ENCODE measurements at regions not wholly inside any gene's neighbourhood (a gene's known extent, or its start where the extent isn't known, plus 50 kb on each side); places are given as distances from the start of the nearest gene placed in this dataset.

GRCh38 chr9:82313697-82314096 is 325.1 kb downstream of the SPATA31D1 start:
- H3K4me1 ChIP-seq (ENCODE audit: control insufficient read depth in 2 of 2, insufficient read depth in 2 of 2, low read length in 1 of 2): no peaks in the 10 kb centered on the region
- H3K36me3 ChIP-seq (ENCODE audit: control insufficient read depth in 2 of 2, insufficient read depth in 2 of 2, low read length in 1 of 2): no peaks in the 10 kb centered on the region
- no peaks in the 10 kb centered on the region for H3K9me3 ChIP-seq (ENCODE audit: control insufficient read depth in 2 of 2, insufficient read depth in 1 of 2, low read depth in 1 of 2, low read length in 1 of 2)
- no peak overlapping the region for H3K27ac ChIP-seq (ENCODE audit: low read depth in 2 of 2, low read length in 1 of 2)
- no peaks in the 10 kb centered on the region for H3K27me3 ChIP-seq (ENCODE audit: control insufficient read depth in 1 of 2, insufficient read depth in 2 of 2, low read length in 2 of 2)
- WGBS, 2 donors: 95 to 96% methylated on average over 2 of the region's 2 CpGs
- no peak overlapping the region for H3K4me3 ChIP-seq (ENCODE audit: low read depth in 1 of 2, low read length in 2 of 2)

GRCh38 chr9:82320566-82320965 is 332.0 kb downstream of the SPATA31D1 start:
- no peak overlapping the region for H3K4me3 ChIP-seq (ENCODE audit: low read depth in 1 of 2, low read length in 2 of 2)
- no peaks in the 10 kb centered on the region for H3K4me1 ChIP-seq (ENCODE audit: control insufficient read depth in 2 of 2, insufficient read depth in 2 of 2, low read length in 1 of 2)
- WGBS, 2 donors: 59 to 79% methylated on average over 1 of the region's 1 CpG
- H3K36me3 ChIP-seq (ENCODE audit: control insufficient read depth in 2 of 2, insufficient read depth in 2 of 2, low read length in 1 of 2): no peaks in the 10 kb centered on the region
- no peak overlapping the region for H3K27ac ChIP-seq (ENCODE audit: low read depth in 2 of 2, low read length in 1 of 2)
- H3K27me3 ChIP-seq (ENCODE audit: control insufficient read depth in 1 of 2, insufficient read depth in 2 of 2, low read length in 2 of 2): no peaks in the 10 kb centered on the region
- no peaks in the 10 kb centered on the region for H3K9me3 ChIP-seq (ENCODE audit: control insufficient read depth in 2 of 2, insufficient read depth in 1 of 2, low read depth in 1 of 2, low read length in 1 of 2)

- 84 to 91% methylated on average over 2 of the region's 2 CpGs for WGBS, 2 donors
- no peak overlapping the region for H3K27ac ChIP-seq (ENCODE audit: low read depth in 2 of 2, low read length in 1 of 2)
- H3K4me3 ChIP-seq (ENCODE audit: low read depth in 1 of 2, low read length in 2 of 2): no peak overlapping the region
Observed at GRCh38 chr9:82325907-82326306, 337.3 kb downstream of the SPATA31D1 start.

GRCh38 chr9:82327641-82328040 is 339.1 kb downstream of the SPATA31D1 start:
- 89 to 96% methylated on average over 2 of the region's 2 CpGs for WGBS, 2 donors
- Histone ChIP-seq H3K4me3 (ENCODE audit: low read depth in 1 of 2, low read length in 2 of 2) (no peak overlapping the region), H3K27me3 (ENCODE audit: control insufficient read depth in 1 of 2, insufficient read depth in 2 of 2, low read length in 2 of 2) (no peaks in the 10 kb centered on the region), H3K36me3 (ENCODE audit: control insufficient read depth in 2 of 2, insufficient read depth in 2 of 2, low read length in 1 of 2) (no peaks in the 10 kb centered on the region), H3K4me1 (ENCODE audit: control insufficient read depth in 2 of 2, insufficient read depth in 2 of 2, low read length in 1 of 2) (peaks cover 0 to under 1% of the 10 kb centered on the region in 2 donors), H3K27ac (ENCODE audit: low read depth in 2 of 2, low read length in 1 of 2) (no peak overlapping the region), H3K9me3 (ENCODE audit: control insufficient read depth in 2 of 2, insufficient read depth in 1 of 2, low read depth in 1 of 2, low read length in 1 of 2) (no peaks in the 10 kb centered on the region)

More at GRCh38 chr9:82325907-82326306, 337.3 kb downstream of the SPATA31D1 start:
- H3K36me3 ChIP-seq (ENCODE audit: control insufficient read depth in 2 of 2, insufficient read depth in 2 of 2, low read length in 1 of 2): no peaks in the 10 kb centered on the region
- H3K9me3 ChIP-seq (ENCODE audit: control insufficient read depth in 2 of 2, insufficient read depth in 1 of 2, low read depth in 1 of 2, low read length in 1 of 2): no peaks in the 10 kb centered on the region
- no peaks in the 10 kb centered on the region for H3K4me1 ChIP-seq (ENCODE audit: control insufficient read depth in 2 of 2, insufficient read depth in 2 of 2, low read length in 1 of 2)
- H3K27me3 ChIP-seq (ENCODE audit: control insufficient read depth in 1 of 2, insufficient read depth in 2 of 2, low read length in 2 of 2): no peaks in the 10 kb centered on the region

- Histone ChIP-seq H3K27me3 (ENCODE audit: control insufficient read depth in 1 of 2, insufficient read depth in 2 of 2, low read length in 2 of 2) (no peaks in the 10 kb centered on the region), H3K9me3 (ENCODE audit: control insufficient read depth in 2 of 2, insufficient read depth in 1 of 2, low read depth in 1 of 2, low read length in 1 of 2) (no peaks in the 10 kb centered on the region), H3K36me3 (ENCODE audit: control insufficient read depth in 2 of 2, insufficient read depth in 2 of 2, low read length in 1 of 2) (no peaks in the 10 kb centered on the region), H3K27ac (ENCODE audit: low read depth in 2 of 2, low read length in 1 of 2) (no peak overlapping the region), H3K4me3 (ENCODE audit: low read depth in 1 of 2, low read length in 2 of 2) (no peak overlapping the region), H3K4me1 (ENCODE audit: control insufficient read depth in 2 of 2, insufficient read depth in 2 of 2, low read length in 1 of 2) (peaks cover 0 to 2% of the 10 kb centered on the region in 2 donors)
- WGBS, 2 donors: 75 to 77% methylated on average over 2 of the region's 2 CpGs
Observed at GRCh38 chr9:82331079-82331478, 342.5 kb downstream of the SPATA31D1 start.

- no peaks in the 10 kb centered on the region for H3K9me3 ChIP-seq (ENCODE audit: control insufficient read depth in 2 of 2, insufficient read depth in 1 of 2, low read depth in 1 of 2, low read length in 1 of 2)
- peaks cover 0 to 2% of the 10 kb centered on the region in 2 donors for H3K4me1 ChIP-seq (ENCODE audit: control insufficient read depth in 2 of 2, insufficient read depth in 2 of 2, low read length in 1 of 2)
- 27 to 40% methylated on average over 5 of the region's 5 CpGs for WGBS, 2 donors
- no peaks in the 10 kb centered on the region for H3K36me3 ChIP-seq (ENCODE audit: control insufficient read depth in 2 of 2, insufficient read depth in 2 of 2, low read length in 1 of 2)
- no peak overlapping the region for H3K4me3 ChIP-seq (ENCODE audit: low read depth in 1 of 2, low read length in 2 of 2)
- no peak overlapping the region for H3K27ac ChIP-seq (ENCODE audit: low read depth in 2 of 2, low read length in 1 of 2)
- H3K27me3 ChIP-seq (ENCODE audit: control insufficient read depth in 1 of 2, insufficient read depth in 2 of 2, low read length in 2 of 2): no peaks in the 10 kb centered on the region
Observed at GRCh38 chr9:82332018-82332773, 343.6 kb downstream of the SPATA31D1 start.

GRCh38 chr9:82332774-82333152 is 344.2 kb downstream of the SPATA31D1 start:
- Histone ChIP-seq H3K4me3 (ENCODE audit: low read depth in 1 of 2, low read length in 2 of 2) (no peak overlapping the region), H3K27ac (ENCODE audit: low read depth in 2 of 2, low read length in 1 of 2) (no peak overlapping the region), H3K9me3 (ENCODE audit: control insufficient read depth in 2 of 2, insufficient read depth in 1 of 2, low read depth in 1 of 2, low read length in 1 of 2) (no peaks in the 10 kb centered on the region), H3K4me1 (ENCODE audit: control insufficient read depth in 2 of 2, insufficient read depth in 2 of 2, low read length in 1 of 2) (peaks cover 0 to 2% of the 10 kb centered on the region in 2 donors), H3K27me3 (ENCODE audit: control insufficient read depth in 1 of 2, insufficient read depth in 2 of 2, low read length in 2 of 2) (no peaks in the 10 kb centered on the region), H3K36me3 (ENCODE audit: control insufficient read depth in 2 of 2, insufficient read depth in 2 of 2, low read length in 1 of 2) (no peaks in the 10 kb centered on the region)
- WGBS, 2 donors: 62 to 70% methylated on average over 6 of the region's 6 CpGs

- WGBS, 2 donors: 69 to 74% methylated on average over 2 of the region's 2 CpGs
- Histone ChIP-seq H3K4me3 (ENCODE audit: low read depth in 1 of 2, low read length in 2 of 2) (no peak overlapping the region), H3K27me3 (ENCODE audit: control insufficient read depth in 1 of 2, insufficient read depth in 2 of 2, low read length in 2 of 2) (no peaks in the 10 kb centered on the region), H3K4me1 (ENCODE audit: control insufficient read depth in 2 of 2, insufficient read depth in 2 of 2, low read length in 1 of 2) (peaks cover 0 to 2% of the 10 kb centered on the region in 2 donors), H3K36me3 (ENCODE audit: control insufficient read depth in 2 of 2, insufficient read depth in 2 of 2, low read length in 1 of 2) (no peaks in the 10 kb centered on the region), H3K27ac (ENCODE audit: low read depth in 2 of 2, low read length in 1 of 2) (no peak overlapping the region), H3K9me3 (ENCODE audit: control insufficient read depth in 2 of 2, insufficient read depth in 1 of 2, low read depth in 1 of 2, low read length in 1 of 2) (no peaks in the 10 kb centered on the region)
Observed at GRCh38 chr9:82333671-82334070, 345.1 kb downstream of the SPATA31D1 start.

- H3K9me3 ChIP-seq (ENCODE audit: control insufficient read depth in 2 of 2, insufficient read depth in 1 of 2, low read depth in 1 of 2, low read length in 1 of 2): no peaks in the 10 kb centered on the region
- H3K4me3 ChIP-seq (ENCODE audit: low read depth in 1 of 2, low read length in 2 of 2): no peak overlapping the region
- H3K36me3 ChIP-seq (ENCODE audit: control insufficient read depth in 2 of 2, insufficient read depth in 2 of 2, low read length in 1 of 2): no peaks in the 10 kb centered on the region
- H3K4me1 ChIP-seq (ENCODE audit: control insufficient read depth in 2 of 2, insufficient read depth in 2 of 2, low read length in 1 of 2): peaks cover 0 to 2% of the 10 kb centered on the region in 2 donors
- no peak overlapping the region for H3K27ac ChIP-seq (ENCODE audit: low read depth in 2 of 2, low read length in 1 of 2)
- H3K27me3 ChIP-seq (ENCODE audit: control insufficient read depth in 1 of 2, insufficient read depth in 2 of 2, low read length in 2 of 2): no peaks in the 10 kb centered on the region
Observed at GRCh38 chr9:82334286-82334685, 345.7 kb downstream of the SPATA31D1 start.

- H3K4me3 ChIP-seq (ENCODE audit: low read depth in 1 of 2, low read length in 2 of 2): no peak overlapping the region
- peaks cover 0 to 2% of the 10 kb centered on the region in 2 donors for H3K4me1 ChIP-seq (ENCODE audit: control insufficient read depth in 2 of 2, insufficient read depth in 2 of 2, low read length in 1 of 2)
- no peaks in the 10 kb centered on the region for H3K9me3 ChIP-seq (ENCODE audit: control insufficient read depth in 2 of 2, insufficient read depth in 1 of 2, low read depth in 1 of 2, low read length in 1 of 2)
- no peaks in the 10 kb centered on the region for H3K27me3 ChIP-seq (ENCODE audit: control insufficient read depth in 1 of 2, insufficient read depth in 2 of 2, low read length in 2 of 2)
- H3K36me3 ChIP-seq (ENCODE audit: control insufficient read depth in 2 of 2, insufficient read depth in 2 of 2, low read length in 1 of 2): no peaks in the 10 kb centered on the region
- no peak overlapping the region for H3K27ac ChIP-seq (ENCODE audit: low read depth in 2 of 2, low read length in 1 of 2)
Observed at GRCh38 chr9:82337351-82337750, 348.8 kb downstream of the SPATA31D1 start.
